ENCODE measurements at regions not wholly inside any gene's neighbourhood (a gene's known extent, or its start where the extent isn't known, plus 50 kb on each side); places are given as distances from the start of the nearest gene placed in this dataset.

GRCh38 chr3:159062734-159063410, 261.0 kb downstream of the MFSD1 start:
- no peak for TF ChIP-seq CTCF (optimal IDR thresholded peaks at IDR 0.05 in 1 of 3, IDR thresholded peaks at IDR 0.05 in 1 of 3, conservative IDR thresholded peaks at IDR 0.05 in 1 of 3; ENCODE audit: extremely low read depth in 1 of 3, insufficient read depth in 2 of 3, low read length in 3 of 3)
- no peak for TF ChIP-seq EZH2 (IDR thresholded peaks at IDR 0.05; ENCODE audit: low read length)
